NB4 (cell line): ENCODE measurements at regions not wholly inside any gene's neighbourhood (a gene's known extent, or its start where the extent isn't known, plus 50 kb on each side); places are given as distances from the start of the nearest gene placed in this dataset.
A peak's percentile ranks its signal among the peaks of the same experiment; 100 is the strongest.

ENCODE experiments used
- DNase-seq: peaks from one replicate; pipeline ENCODE4 v3.0.0; 2010; ENCODE audit warnings: low read depth
- H3K4me3 ChIP-seq: one replicate; pipeline ENCODE4 v1.5.1; 2011; ENCODE audit warnings: mild to moderate bottlenecking, low read depth, low read length, moderate library complexity
- MAX ChIP-seq: IDR thresholded peaks from 2 replicates; pipeline ENCODE4 v1.6.1; 2011; ENCODE audit warnings: low read depth, low read length
- MYC ChIP-seq: IDR thresholded peaks from 2 replicates; pipeline ENCODE4 v1.6.1; 2011; ENCODE audit warnings: low read depth, low read length
- POLR2A ChIP-seq: IDR thresholded peaks from 2 replicates; pipeline ENCODE4 v1.6.1; 2011; ENCODE audit warnings: mild to moderate bottlenecking; ENCODE audit not compliant: insufficient read length; ENCODE audit errors: extremely low read depth
- TF ChIP-seq, protein P1 (sequence below): IDR thresholded peaks from one replicate; pipeline ENCODE4 v1.5.1; 2012; ENCODE audit warnings: low read depth, low read length

DNA sequence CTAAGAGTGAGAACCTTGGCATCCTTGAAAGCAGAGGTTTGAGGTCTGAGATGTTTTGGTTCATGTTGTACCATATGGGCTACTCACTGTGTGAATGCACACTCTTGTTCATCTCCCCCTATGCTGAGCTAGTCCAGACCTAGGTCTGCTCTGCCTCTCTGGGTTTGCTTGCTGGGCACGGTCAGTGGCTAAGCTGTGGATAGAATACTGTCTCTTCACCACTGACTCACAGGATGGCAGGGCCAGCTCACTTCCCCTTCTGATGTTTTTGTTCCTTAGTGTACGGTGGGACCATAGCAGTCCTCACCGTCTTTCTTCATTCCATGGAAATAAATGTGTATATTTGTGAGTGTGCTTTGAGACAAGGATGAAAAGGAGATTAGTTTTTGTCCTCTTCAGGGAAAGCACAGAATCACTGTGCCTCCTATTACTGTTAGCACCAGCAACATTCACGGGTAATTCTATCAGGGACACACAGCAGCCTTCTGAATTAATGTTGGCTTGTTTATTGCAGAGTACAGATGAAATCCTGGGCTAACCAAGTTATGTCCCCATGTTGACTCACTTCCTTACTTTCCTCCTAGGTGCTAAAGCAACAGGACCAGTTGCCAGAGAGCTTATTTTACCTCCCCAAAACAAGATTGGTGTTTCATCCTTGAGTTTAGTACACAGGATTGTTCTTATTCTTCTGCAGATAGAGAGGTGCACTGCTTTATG lies 56.9 kb upstream of the IVNS1ABP start:
- peak; percentile 85 for DNase-seq
- TF ChIP-seq, protein P1, sequence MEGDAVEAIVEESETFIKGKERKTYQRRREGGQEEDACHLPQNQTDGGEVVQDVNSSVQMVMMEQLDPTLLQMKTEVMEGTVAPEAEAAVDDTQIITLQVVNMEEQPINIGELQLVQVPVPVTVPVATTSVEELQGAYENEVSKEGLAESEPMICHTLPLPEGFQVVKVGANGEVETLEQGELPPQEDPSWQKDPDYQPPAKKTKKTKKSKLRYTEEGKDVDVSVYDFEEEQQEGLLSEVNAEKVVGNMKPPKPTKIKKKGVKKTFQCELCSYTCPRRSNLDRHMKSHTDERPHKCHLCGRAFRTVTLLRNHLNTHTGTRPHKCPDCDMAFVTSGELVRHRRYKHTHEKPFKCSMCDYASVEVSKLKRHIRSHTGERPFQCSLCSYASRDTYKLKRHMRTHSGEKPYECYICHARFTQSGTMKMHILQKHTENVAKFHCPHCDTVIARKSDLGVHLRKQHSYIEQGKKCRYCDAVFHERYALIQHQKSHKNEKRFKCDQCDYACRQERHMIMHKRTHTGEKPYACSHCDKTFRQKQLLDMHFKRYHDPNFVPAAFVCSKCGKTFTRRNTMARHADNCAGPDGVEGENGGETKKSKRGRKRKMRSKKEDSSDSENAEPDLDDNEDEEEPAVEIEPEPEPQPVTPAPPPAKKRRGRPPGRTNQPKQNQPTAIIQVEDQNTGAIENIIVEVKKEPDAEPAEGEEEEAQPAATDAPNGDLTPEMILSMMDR, result no peak
- TF ChIP-seq MAX, result no peak
- TF ChIP-seq POLR2A, result no peak
- TF ChIP-seq MYC, result no peak
- H3K4me3 ChIP-seq, result peak overlapping the region; percentile 37

DNA sequence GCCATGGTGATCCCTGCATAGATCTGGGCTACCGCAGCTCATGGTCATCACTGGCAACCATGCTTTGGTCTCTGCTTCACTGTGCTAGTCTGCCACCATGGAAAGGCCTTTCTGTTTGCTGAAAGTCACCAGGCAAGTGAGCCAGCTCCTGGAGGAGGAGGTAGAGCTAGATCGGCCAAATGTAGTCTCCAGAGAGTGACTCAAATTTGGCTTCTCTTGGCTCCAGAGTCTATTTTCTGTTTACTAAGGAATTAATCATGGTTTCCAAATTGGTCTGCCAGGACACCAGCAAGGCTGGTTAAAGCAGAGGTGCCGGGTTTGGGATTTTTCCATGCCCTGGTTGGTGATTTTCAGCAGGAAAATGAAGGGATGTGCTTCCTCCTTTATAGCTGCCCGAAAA lies 52.7 kb upstream of the IVNS1ABP start:
- DNase-seq, result no peak
- no peak overlapping the region for H3K4me3 ChIP-seq

DNA sequence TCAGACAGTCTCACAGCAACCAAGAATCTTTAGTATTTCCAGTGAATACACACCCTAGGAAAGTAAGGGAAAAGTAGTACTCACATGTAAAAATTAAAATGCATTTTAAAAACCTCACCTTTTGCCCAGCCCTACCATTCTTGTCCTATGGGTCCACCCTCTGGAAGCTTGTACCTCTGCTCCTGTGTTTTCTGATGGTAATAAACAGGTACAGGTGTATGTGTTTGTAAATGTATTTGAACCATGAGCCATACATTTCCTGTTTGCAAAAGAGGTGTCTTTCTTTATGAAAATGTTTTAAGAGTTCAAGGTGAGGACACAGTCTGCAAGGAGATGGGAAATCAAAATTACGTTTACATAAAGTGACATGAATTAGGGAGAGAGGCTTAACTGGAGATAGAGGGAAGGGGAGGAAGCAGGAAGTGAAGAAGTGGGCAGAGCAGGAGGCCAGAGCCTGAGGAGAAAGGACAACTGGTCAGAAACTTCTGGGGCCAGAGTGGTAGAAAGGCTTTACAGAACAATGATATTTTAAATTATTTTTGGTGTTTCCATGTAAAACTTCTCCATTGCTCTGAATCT lies 52.0 kb upstream of the IVNS1ABP start:
- no peak for DNase-seq
- TF ChIP-seq POLR2A (no peak), MYC (no peak), MAX (no peak)
- TF ChIP-seq, protein P1, result no peak
- no peak overlapping the region for H3K4me3 ChIP-seq

More for the DNA sequence above, 52.7 kb upstream of the IVNS1ABP start:
- TF ChIP-seq, protein P1, result no peak
- no peak for TF ChIP-seq MYC
- no peak for TF ChIP-seq MAX
- TF ChIP-seq POLR2A, result no peak

GRCh38 chr1:185368313-185368855 lies 51.3 kb upstream of the IVNS1ABP start:
- H3K4me3 ChIP-seq, result no peak overlapping the region
- no peak for DNase-seq
- TF ChIP-seq MYC (no peak), POLR2A (no peak), MAX (no peak)
- TF ChIP-seq, protein P1, result no peak

- H3K4me3 ChIP-seq, result no peak overlapping the region
- DNase-seq, result no peak
- TF ChIP-seq POLR2A (no peak), MYC (no peak), MAX (no peak)
- TF ChIP-seq, protein P1, result no peak
Observed at GRCh38 chr1:185367218-185367617, 50.2 kb upstream of the IVNS1ABP start.
